PFSK-1 (cell line): ENCODE measurements at regions not wholly inside any gene's neighbourhood (a gene's known extent, or its start where the extent isn't known, plus 50 kb on each side); places are given as distances from the start of the nearest gene placed in this dataset.

Experiments used
- POLR2AphosphoS5 ChIP-seq: IDR thresholded peaks from 2 replicates; pipeline ENCODE4 v1.6.1; 2012; ENCODE audit warnings: low read depth, mild to moderate bottlenecking, control low read depth, low read length, moderate library complexity
- TAF1 ChIP-seq: IDR thresholded peaks from 2 replicates; pipeline ENCODE4 v1.6.1; 2012; ENCODE audit warnings: low read length, control low read depth, borderline replicate concordance; ENCODE audit not compliant: insufficient read depth
- TF ChIP-seq, protein P1 (sequence below), 2 experiments: IDR thresholded peaks; 2 replicates each; pipeline versions ENCODE4 v1.6.1 to v1.8.0; 2011 to 2012; ENCODE audit warnings: low read depth in 2 of 2, low read length in 2 of 2, control low read depth in 1 of 2, inconsistent platforms in 1 of 2, mild to moderate bottlenecking in 1 of 2, moderate library complexity in 1 of 2; ENCODE audit not compliant: insufficient read depth in 1 of 2

DNA sequence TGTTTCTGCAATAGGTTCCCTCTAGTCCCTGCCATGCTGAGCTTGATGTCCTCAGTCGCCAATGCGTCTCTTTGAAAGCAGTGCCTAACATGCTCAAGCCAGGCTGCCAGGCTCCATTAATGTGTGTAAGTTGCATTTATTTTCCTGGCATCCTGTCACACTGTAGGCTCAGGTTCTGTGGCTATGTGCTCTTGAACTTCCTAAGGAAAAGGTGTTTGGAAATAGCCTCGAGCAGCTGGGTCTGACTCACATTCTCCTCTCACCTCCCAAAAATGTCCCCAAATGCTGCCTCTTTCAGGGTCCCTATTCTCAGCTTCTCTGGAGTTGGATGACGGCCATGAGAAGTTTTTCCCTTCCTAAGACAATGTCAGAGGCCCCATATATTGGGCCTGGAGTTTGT, 58.0 kb upstream of the SLC14A2 start:
- TF ChIP-seq, protein P1, sequence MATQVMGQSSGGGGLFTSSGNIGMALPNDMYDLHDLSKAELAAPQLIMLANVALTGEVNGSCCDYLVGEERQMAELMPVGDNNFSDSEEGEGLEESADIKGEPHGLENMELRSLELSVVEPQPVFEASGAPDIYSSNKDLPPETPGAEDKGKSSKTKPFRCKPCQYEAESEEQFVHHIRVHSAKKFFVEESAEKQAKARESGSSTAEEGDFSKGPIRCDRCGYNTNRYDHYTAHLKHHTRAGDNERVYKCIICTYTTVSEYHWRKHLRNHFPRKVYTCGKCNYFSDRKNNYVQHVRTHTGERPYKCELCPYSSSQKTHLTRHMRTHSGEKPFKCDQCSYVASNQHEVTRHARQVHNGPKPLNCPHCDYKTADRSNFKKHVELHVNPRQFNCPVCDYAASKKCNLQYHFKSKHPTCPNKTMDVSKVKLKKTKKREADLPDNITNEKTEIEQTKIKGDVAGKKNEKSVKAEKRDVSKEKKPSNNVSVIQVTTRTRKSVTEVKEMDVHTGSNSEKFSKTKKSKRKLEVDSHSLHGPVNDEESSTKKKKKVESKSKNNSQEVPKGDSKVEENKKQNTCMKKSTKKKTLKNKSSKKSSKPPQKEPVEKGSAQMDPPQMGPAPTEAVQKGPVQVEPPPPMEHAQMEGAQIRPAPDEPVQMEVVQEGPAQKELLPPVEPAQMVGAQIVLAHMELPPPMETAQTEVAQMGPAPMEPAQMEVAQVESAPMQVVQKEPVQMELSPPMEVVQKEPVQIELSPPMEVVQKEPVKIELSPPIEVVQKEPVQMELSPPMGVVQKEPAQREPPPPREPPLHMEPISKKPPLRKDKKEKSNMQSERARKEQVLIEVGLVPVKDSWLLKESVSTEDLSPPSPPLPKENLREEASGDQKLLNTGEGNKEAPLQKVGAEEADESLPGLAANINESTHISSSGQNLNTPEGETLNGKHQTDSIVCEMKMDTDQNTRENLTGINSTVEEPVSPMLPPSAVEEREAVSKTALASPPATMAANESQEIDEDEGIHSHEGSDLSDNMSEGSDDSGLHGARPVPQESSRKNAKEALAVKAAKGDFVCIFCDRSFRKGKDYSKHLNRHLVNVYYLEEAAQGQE (IDR thresholded peaks at IDR 0.05; ENCODE audit: insufficient read depth in 1 of 2, low read depth in 2 of 2, low read length in 2 of 2) = no peak
- TF ChIP-seq POLR2AphosphoS5 (no peak), TAF1 (no peak)
